ENCODE measurements at regions not wholly inside any gene's neighbourhood (a gene's known extent, or its start where the extent isn't known, plus 50 kb on each side); places are given as distances from the start of the nearest gene placed in this dataset.

DNA sequence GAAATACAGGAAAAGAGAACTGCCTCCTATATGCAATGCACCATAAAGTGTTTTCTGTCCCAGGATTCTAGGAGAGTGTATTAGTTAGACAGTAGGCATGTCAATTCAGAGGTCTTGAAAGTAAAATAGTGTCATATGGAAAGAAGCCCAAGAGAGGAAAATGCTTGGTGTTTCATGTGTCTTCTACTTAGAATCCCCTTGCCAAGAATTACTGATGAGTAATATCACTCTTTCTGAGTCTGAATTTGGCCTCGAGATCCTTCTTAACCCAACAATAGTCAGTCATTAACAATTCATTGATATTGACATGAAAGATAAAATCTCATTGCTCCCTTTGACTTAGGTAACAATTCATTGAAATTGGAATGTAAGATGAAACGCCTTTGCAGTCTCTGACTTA lies 972.2 kb downstream of the TTLL7 start:
- no peak for TF ChIP-seq POLR2A (IDR thresholded peaks at IDR 0.05)
- TF ChIP-seq CTCF (IDR thresholded peaks at IDR 0.05), result no peak

Data from right lobe of liver (tissue), 4 donors.